GM18517 (cell line): ENCODE measurements at regions not wholly inside any gene's neighbourhood (a gene's known extent, or its start where the extent isn't known, plus 50 kb on each side); places are given as distances from the start of the nearest gene placed in this dataset.

ENCODE experiments used
- ATAC-seq: cut with Tn5 transposase; IDR thresholded peaks from one replicate; pipeline ENCODE4 v1.9.1; 2021; ENCODE audit warnings: mild to moderate bottlenecking, moderate library complexity; ENCODE audit not compliant: unreplicated experiment

- no peak for ATAC-seq
Observed at GRCh38 chr12:58253663-58254062, 312.3 kb downstream of the ATP23 start.

GRCh38 chr12:58254463-58255100 is 313.2 kb downstream of the ATP23 start:
- ATAC-seq = no peak

DNA sequence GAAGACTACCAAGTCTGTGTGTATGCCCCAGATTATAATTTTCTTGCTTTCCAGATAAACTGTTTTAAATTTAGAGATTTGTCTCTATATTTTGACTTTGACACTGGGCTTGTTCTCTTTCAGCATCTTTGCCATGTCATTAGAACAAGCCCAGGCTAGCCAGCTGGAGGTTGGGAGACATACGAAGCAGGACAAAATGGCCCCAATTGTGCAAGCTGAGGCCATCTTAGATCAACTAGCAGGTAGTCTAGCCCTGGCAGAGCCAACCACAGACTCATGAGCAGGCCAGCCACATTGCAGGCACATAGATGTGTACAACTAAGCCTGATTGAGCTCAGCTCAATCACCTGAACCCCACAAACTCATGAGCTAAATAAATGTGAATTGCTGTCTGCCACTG is 321.4 kb downstream of the ATP23 start:
- no peak for ATAC-seq

GRCh38 chr12:58263816-58264215 is 322.4 kb downstream of the ATP23 start:
- no peak for ATAC-seq

DNA sequence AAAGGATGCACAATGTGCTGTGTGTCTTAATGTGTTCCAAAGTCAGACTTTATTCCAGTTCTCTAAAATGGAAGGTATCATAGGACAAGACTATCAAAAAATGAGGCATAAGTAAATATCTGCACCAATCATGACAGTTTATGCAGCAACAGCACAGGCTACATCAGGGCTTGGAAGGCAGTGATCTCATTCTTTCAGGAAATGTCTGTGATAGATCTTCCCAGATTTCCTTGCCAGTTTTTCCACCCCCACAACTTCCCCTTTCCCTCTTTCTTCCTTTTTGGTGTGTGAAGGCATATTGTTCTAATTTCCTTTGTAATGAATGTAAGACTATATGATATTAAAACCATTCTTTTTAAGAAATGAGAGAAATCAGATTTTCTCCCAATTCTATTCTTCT is 326.7 kb downstream of the ATP23 start:
- no peak for ATAC-seq

DNA sequence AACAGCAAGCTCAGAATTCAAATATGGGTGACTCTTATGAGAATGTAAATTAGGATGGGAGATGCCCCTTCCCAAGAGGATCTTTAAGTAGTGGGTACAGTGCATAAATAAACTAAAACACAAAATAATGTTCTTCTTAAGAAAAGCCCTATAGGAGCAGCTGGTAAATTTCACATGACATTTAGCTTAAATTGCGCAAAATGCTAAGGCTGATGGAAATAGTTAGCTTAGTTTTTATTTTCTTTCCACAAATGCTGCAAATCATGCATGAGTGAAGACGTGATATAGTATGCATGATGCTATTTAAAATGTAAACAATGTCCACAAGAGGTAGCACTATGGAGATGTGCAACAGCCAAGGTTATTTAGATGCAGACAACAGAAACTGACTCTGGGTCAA is 328.1 kb downstream of the ATP23 start:
- no peak for ATAC-seq

DNA sequence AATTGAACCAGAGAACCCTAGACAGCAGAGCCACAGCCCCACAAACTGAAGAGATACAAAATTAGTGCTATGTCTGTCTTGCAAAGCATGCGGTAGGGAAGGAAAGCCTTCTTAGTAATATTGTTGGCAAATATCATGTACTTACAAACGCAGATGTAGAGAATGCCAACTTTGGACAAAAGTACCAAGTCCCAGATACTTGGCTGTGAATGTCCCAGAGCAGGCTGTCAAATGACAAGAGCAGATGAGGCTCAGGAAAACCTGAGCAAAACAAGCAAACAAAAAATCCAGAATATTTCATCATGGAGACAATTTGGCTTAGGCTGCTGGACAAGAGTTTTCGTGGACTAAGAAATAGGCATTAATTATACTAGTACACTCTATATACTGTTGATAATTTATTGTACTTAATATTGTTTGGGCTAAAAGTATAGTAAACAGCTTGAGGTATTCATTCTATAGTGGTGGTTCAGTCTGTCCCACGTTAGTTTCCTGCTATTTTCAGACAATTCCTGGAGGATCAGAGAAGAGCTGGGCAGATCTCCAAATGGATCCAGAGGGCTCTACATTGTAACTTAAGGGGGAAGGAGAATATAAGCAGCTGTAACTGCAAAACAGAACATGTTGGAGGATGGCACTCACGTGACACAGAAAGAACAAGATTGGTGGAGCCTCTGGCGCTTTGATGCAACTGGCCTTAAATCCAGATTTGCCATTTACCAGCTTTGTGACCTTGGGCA is 329.8 kb downstream of the ATP23 start:
- no peak for ATAC-seq

GRCh38 chr12:58272461-58272860 is 331.1 kb downstream of the ATP23 start:
- ATAC-seq = no peak

- ATAC-seq = no peak
Observed at GRCh38 chr12:58277231-58277630, 335.9 kb downstream of the ATP23 start.

- no peak for ATAC-seq
Observed at GRCh38 chr12:58283553-58283952, 342.2 kb downstream of the ATP23 start.

GRCh38 chr12:58285551-58285950 is 344.2 kb downstream of the ATP23 start:
- no peak for ATAC-seq

GRCh38 chr12:58286353-58286752 is 345.0 kb downstream of the ATP23 start:
- no peak for ATAC-seq

DNA sequence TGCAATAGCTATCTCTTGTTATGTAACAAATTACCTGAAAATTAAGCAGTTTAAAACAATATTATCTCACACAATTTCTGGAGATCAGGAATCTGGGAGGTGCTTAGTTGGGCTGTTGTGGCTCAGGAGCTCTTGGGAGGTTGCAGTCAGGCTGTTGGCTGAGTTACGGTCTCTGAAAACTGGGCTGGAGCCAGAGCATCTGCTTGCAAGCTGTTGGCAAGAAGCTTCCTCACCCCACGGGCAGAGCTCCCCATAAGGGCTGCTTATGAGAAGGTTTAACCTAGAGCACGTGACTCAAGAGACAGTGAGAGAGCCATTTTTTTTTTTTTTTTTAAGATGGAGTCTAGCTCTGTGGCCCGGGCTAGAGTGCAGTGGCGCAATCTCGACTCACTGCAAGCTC is 346.8 kb downstream of the ATP23 start:
- ATAC-seq = no peak

DNA sequence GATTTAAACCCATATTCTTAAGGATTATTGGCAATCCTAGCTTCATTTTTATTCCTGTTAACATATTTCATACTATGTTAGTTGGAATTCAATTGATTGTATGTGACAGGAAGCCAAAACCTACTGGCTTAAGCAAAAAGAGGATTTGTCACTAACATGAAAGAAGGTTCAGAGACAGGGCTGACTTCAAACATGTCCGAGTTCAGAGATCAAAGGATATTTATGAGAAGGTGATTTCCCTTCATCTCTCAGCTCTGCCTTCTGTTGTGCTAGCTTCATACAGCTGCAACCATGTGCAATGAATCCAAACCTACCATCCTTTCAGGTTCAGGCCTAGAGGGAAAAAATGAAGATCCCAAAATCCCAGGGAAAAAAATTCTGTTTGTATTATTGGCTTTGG is 349.7 kb downstream of the ATP23 start:
- ATAC-seq = no peak

- no peak for ATAC-seq
Observed at GRCh38 chr12:58293308-58293982, 352.1 kb downstream of the ATP23 start.

DNA sequence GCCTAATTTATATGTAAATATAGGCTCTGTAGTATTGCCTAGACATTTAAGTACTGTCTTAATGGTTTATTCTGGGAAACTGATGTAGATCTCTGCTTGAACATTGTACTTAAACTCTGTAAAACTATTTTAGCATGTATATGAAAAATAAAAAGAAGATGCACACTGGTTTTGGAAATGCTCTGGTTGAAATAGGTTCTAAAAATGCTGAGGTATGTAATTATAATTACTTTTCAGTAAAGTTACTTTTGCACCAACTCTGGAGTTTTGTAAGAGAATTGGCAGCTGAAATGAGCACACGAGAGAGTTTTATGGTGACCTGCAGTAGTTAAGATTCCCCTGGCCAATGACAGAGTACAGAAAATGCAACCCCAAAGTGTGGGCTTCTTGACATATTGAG is 353.9 kb downstream of the ATP23 start:
- no peak for ATAC-seq

- no peak for ATAC-seq
Observed at GRCh38 chr12:58296863-58297262, 355.5 kb downstream of the ATP23 start.

- ATAC-seq = no peak
Observed at GRCh38 chr12:58298803-58299202, 357.4 kb downstream of the ATP23 start.

- ATAC-seq = no peak
Observed at GRCh38 chr12:58299371-58299770, 358.0 kb downstream of the ATP23 start.

- ATAC-seq = no peak
Observed at GRCh38 chr12:58301038-58301729, 359.8 kb downstream of the ATP23 start.

- no peak for ATAC-seq
Observed at GRCh38 chr12:58301730-58302122, 360.4 kb downstream of the ATP23 start.
